RWPE2 (cell line): ENCODE measurements at regions not wholly inside any gene's neighbourhood (a gene's known extent, or its start where the extent isn't known, plus 50 kb on each side); places are given as distances from the start of the nearest gene placed in this dataset.

Experiments
- ATAC-seq: fragments of 200-7000 bp; cut with Tn5 transposase; 3 replicates; pipeline ENCODE4 v1.9.1; 2021; ENCODE audit warnings: low read depth
- DNase-seq: peaks from one replicate; pipeline ENCODE4 v3.0.0-alpha.2; 2020; ENCODE audit warnings: low spot score
- H3K27ac ChIP-seq: fragments of 450-650 bp; 2 replicates; pipeline ENCODE4 v1.5.1; 2017; ENCODE audit warnings: mild to moderate bottlenecking; ENCODE audit not compliant: poor library complexity, severe bottlenecking
- H3K27me3 ChIP-seq: fragments of 250-450 bp; sonication (Bioruptor Pico); 2 replicates; pipeline ENCODE4 v1.5.1; 2021; ENCODE audit warnings: mild to moderate bottlenecking, moderate library complexity; ENCODE audit not compliant: insufficient read depth, poor library complexity, severe bottlenecking
- H3K36me3 ChIP-seq: fragments of 250-450 bp; sonication (Bioruptor Pico); 2 replicates; pipeline ENCODE4 v1.5.1; 2020; ENCODE audit warnings: low read depth, mild to moderate bottlenecking, moderate library complexity
- H3K4me1 ChIP-seq: fragments of 250-450 bp; sonication (Bioruptor Pico); 2 replicates; pipeline ENCODE4 v1.5.1; 2021; ENCODE audit warnings: mild to moderate bottlenecking, moderate library complexity; ENCODE audit not compliant: insufficient read depth, poor library complexity, severe bottlenecking
- H3K4me3 ChIP-seq: fragments of 250-450 bp; sonication (Bioruptor Pico); 2 replicates; pipeline ENCODE4 v1.5.1; 2021; ENCODE audit warnings: mild to moderate bottlenecking, moderate library complexity; ENCODE audit not compliant: severe bottlenecking
- H3K9me3 ChIP-seq: fragments of 250-450 bp; sonication (Bioruptor Pico); 2 replicates; pipeline ENCODE4 v1.5.1; 2021; ENCODE audit warnings: mild to moderate bottlenecking, moderate library complexity; ENCODE audit not compliant: severe bottlenecking
- CTCF ChIP-seq: fragments of 450-650 bp; IDR thresholded peaks from one replicate; pipeline ENCODE4 v1.5.1; 2017; ENCODE audit warnings: mild to moderate bottlenecking, moderate library complexity; ENCODE audit not compliant: poor library complexity, severe bottlenecking

DNA sequence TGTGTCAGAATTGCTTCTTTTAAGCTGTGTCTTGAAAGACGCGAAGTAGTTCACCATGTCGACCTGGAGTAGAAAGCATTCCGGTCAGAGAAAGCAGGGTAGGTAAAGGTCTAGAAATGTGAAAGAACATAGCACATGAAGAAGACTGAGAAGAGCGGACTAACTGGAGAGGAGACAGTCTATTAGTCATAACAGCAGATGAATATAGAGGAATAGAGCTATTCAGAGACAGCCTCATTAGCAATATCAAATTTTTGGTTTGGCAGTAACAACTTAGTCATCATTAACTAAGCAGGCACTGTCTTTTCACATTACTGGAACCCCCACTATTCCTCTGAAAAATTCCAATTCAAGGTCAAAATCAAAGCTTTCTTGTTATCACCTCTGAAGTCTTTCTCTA, 678.8 kb downstream of the DIPK2A start:
- Histone ChIP-seq H3K27me3 (peaks cover 5% of the 10 kb centered on the region), H3K9me3 (no peaks in the 10 kb centered on the region), H3K36me3 (no peaks in the 10 kb centered on the region), H3K4me1 (no peaks in the 10 kb centered on the region), H3K4me3 (no peak overlapping the region), H3K27ac (no peak overlapping the region)
- no peak for DNase-seq
- ATAC-seq, result no peak
- no peak for TF ChIP-seq CTCF

GRCh38 chr3:144652573-144652972, 681.0 kb downstream of the DIPK2A start:
- H3K9me3 ChIP-seq, result no peaks in the 10 kb centered on the region
- H3K27ac ChIP-seq, result no peak overlapping the region
- H3K36me3 ChIP-seq, result no peaks in the 10 kb centered on the region
- no peak for DNase-seq
- H3K27me3 ChIP-seq, result peaks cover 5% of the 10 kb centered on the region
- no peaks in the 10 kb centered on the region for H3K4me1 ChIP-seq
- no peak overlapping the region for H3K4me3 ChIP-seq
- no peak for ATAC-seq
- no peak for TF ChIP-seq CTCF

- no peak for TF ChIP-seq CTCF
- ATAC-seq, result no peak
- Histone ChIP-seq H3K27me3 (peaks cover 5% of the 10 kb centered on the region), H3K36me3 (no peaks in the 10 kb centered on the region), H3K27ac (no peak overlapping the region), H3K4me3 (no peak overlapping the region), H3K9me3 (no peaks in the 10 kb centered on the region), H3K4me1 (no peaks in the 10 kb centered on the region)
- no peak for DNase-seq
Measured at GRCh38 chr3:144655423-144655822, 683.8 kb downstream of the DIPK2A start.

DNA sequence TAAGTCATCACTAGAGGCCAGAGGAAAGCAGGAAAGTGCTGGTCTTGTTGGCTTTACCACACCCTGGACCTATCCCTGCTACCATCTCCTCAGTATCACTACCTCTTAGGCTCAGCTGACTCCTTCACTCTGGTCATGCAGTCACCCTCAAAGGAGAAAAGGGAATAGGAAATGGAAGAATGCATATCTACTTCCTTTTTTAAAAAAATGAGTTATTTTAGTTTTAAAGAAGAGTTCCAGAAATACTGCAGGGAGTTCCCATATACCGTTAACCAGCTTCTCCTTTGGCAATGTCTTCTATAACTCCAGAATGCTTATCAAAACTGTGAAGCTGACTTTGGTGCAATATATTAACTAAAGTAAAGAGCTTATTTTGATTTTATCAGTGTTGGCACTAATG, 688.6 kb downstream of the DIPK2A start:
- no peak for ATAC-seq
- no peak for DNase-seq
- no peaks in the 10 kb centered on the region for H3K27me3 ChIP-seq
- no peak overlapping the region for H3K4me3 ChIP-seq
- peaks cover 1% of the 10 kb centered on the region for H3K9me3 ChIP-seq
- no peak overlapping the region for H3K27ac ChIP-seq
- H3K36me3 ChIP-seq, result no peaks in the 10 kb centered on the region
- H3K4me1 ChIP-seq, result no peaks in the 10 kb centered on the region
- no peak for TF ChIP-seq CTCF

DNA sequence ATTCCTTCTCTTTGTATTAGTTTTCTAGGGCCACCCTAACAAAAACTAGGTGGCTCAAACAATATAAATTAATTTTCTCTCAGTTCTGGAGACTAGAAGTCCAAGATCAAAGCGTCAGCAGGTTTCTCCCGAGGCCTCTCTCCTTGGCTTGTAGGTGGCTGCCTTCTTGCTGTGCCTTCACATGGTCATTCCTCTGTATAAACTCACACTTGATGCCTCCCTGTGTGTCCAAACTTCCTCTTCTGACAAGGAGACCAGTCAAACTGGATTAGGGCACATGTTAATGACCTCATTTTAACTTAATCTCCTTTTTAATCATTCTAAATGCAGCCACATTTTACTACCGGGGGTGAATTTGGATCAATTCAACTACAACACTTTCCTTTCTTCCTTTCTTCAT, 691.1 kb downstream of the DIPK2A start:
- no peak for DNase-seq
- no peak for ATAC-seq
- no peak overlapping the region for H3K4me3 ChIP-seq
- no peak overlapping the region for H3K27ac ChIP-seq
- no peaks in the 10 kb centered on the region for H3K4me1 ChIP-seq
- TF ChIP-seq CTCF, result no peak
- peaks cover 1% of the 10 kb centered on the region for H3K9me3 ChIP-seq
- H3K36me3 ChIP-seq, result no peaks in the 10 kb centered on the region
- H3K27me3 ChIP-seq, result no peaks in the 10 kb centered on the region
